ENCODE measurements at regions not wholly inside any gene's neighbourhood (a gene's known extent, or its start where the extent isn't known, plus 50 kb on each side); places are given as distances from the start of the nearest gene placed in this dataset.

GRCh38 chr6:138681627-138682026, 91.9 kb upstream of the CCDC28A start (continued):
- TF ChIP-seq GRHL2 (CRISPR knock-in tag; IDR thresholded peaks at IDR 0.05; ENCODE audit: insufficient replicate concordance, severe bottlenecking) (no peak), ZNF281 (CRISPR knock-in tag; IDR thresholded peaks at IDR 0.05) (no peak), TP53 (CRISPR knock-in tag; IDR thresholded peaks at IDR 0.05) (no peak), NFATC4 (CRISPR knock-in tag; IDR thresholded peaks at IDR 0.05) (no peak), ZNF416 (CRISPR knock-in tag; IDR thresholded peaks at IDR 0.05) (no peak), TCF7 (CRISPR knock-in tag; IDR thresholded peaks at IDR 0.05; ENCODE audit: low read depth) (no peak)

- POLR2A ChIA-PET: interaction anchor here (1.4 kb wide), 1 partner anchor 9 kb away, joined by 4 read pairs; no protein-coding TSS in a partner anchor
- peak overlapping the region; percentile 80 for H3K27ac Mint-ChIP-seq
- no peak for TF ChIP-seq JAZF1 (CRISPR knock-in tag; IDR thresholded peaks at IDR 0.05)
- no peak for TF ChIP-seq ZNF121 (CRISPR knock-in tag; IDR thresholded peaks at IDR 0.05)
- no peak for TF ChIP-seq TCF7 (CRISPR knock-in tag; IDR thresholded peaks at IDR 0.05; ENCODE audit: low read depth)
- TF ChIP-seq EMX1 (CRISPR knock-in tag; IDR thresholded peaks at IDR 0.05): no peak
- no peak for TF ChIP-seq ERG (CRISPR knock-in tag; IDR thresholded peaks at IDR 0.05)
- H3K4me1 Mint-ChIP-seq: peaks cover 23% of the 10 kb centered on the region
- H3K4me3 Mint-ChIP-seq: no peak overlapping the region
- CTCF ChIA-PET: interaction anchor here (2.2 kb wide), 1 partner anchor 9 kb away, joined by 13 read pairs; no protein-coding TSS in a partner anchor
- ATAC-seq (peak; percentile 41), DNase-seq (ENCODE audit: low spot score) (no peak)
- H3K27me3 Mint-ChIP-seq (ENCODE audit: low read depth): no peaks in the 10 kb centered on the region
- H3K9me3 Mint-ChIP-seq: no peaks in the 10 kb centered on the region
- no peaks in the 10 kb centered on the region for H3K36me3 Mint-ChIP-seq
These were observed 90.7 kb upstream of the CCDC28A start for GRCh38 chr6:138682704-138683527.

GRCh38 chr6:138685257-138685656, 88.3 kb upstream of the CCDC28A start:
- no peak for ATAC-seq
- no peak overlapping the region for H3K27ac Mint-ChIP-seq
- CTCF ChIA-PET: interaction anchor here (0.6 kb wide), 1 partner anchor 12 kb away, joined by 3 read pairs; no protein-coding TSS in a partner anchor
- H3K4me1 Mint-ChIP-seq: peaks cover 35% of the 10 kb centered on the region
- H3K9me3 Mint-ChIP-seq: no peaks in the 10 kb centered on the region
- no peaks in the 10 kb centered on the region for H3K27me3 Mint-ChIP-seq (ENCODE audit: low read depth)
- POLR2A ChIA-PET: no interaction called here
- no peak for DNase-seq (ENCODE audit: low spot score)
- no peak overlapping the region for H3K4me3 Mint-ChIP-seq
- H3K36me3 Mint-ChIP-seq: no peaks in the 10 kb centered on the region
- TF ChIP-seq EMX1 (CRISPR knock-in tag; IDR thresholded peaks at IDR 0.05) (no peak), USF2 (CRISPR knock-in tag; IDR thresholded peaks at IDR 0.05) (no peak), ETV6 (CRISPR knock-in tag; IDR thresholded peaks at IDR 0.05) (no peak), SOX15 (CRISPR knock-in tag; IDR thresholded peaks at IDR 0.05) (no peak), NR3C1 (CRISPR knock-in tag; conservative IDR thresholded peaks at IDR 0.05; ENCODE audit: low read depth) (no peak), TEAD4 (CRISPR knock-in tag; IDR thresholded peaks at IDR 0.05) (no peak), IRF2 (CRISPR knock-in tag; IDR thresholded peaks at IDR 0.05; ENCODE audit: borderline replicate concordance, low read depth) (no peak), SMAD4 (CRISPR knock-in tag; IDR thresholded peaks at IDR 0.05) (no peak), RELA (CRISPR knock-in tag; IDR thresholded peaks at IDR 0.05; ENCODE audit: borderline replicate concordance) (no peak), NFYB (CRISPR knock-in tag; conservative IDR thresholded peaks at IDR 0.05; ENCODE audit: low read depth) (no peak), PRRX2 (CRISPR knock-in tag; IDR thresholded peaks at IDR 0.05) (no peak), CDX4 (CRISPR knock-in tag; IDR thresholded peaks at IDR 0.05; ENCODE audit: borderline replicate concordance) (no peak), ZMAT4 (CRISPR knock-in tag; IDR thresholded peaks at IDR 0.05) (no peak), ZNF671 (CRISPR knock-in tag; IDR thresholded peaks at IDR 0.05) (no peak), CREM (CRISPR knock-in tag; IDR thresholded peaks at IDR 0.05) (no peak)

Data from WTC11 (cell line).